Caco-2 (cell line): ENCODE measurements at regions not wholly inside any gene's neighbourhood (a gene's known extent, or its start where the extent isn't known, plus 50 kb on each side); places are given as distances from the start of the nearest gene placed in this dataset.
"Not testable (repeated sequence)": the region's sequence is repeated elsewhere in the genome, so short reads cannot be mapped to it uniquely, and the experiment has no call there.

Experiments used
- BruUV-seq: library from RNA; stranded (reverse); fragments of 400-500 nt; replicated peaks from 2 replicates; lab custom pipeline; 2021; lab: Mats Ljungman, UMichigan
- CTCF ChIA-PET: fragments of 300-600 bp; sonication (Branson Sonifier 250); formaldehyde crosslinking; loops from one replicate; lab custom pipeline; 2022; ENCODE audit warnings: antibody characterized with exemption; lab: Charles Lee
- POLR2A ChIA-PET: fragments of 300-600 bp; sonication (Branson Sonifier 250); formaldehyde crosslinking; loops from one replicate; lab custom pipeline; 2022; ENCODE audit warnings: antibody characterized with exemption; lab: Charles Lee
- DNase-seq, 2 experiments: peaks; one replicate each; pipeline versions ENCODE4 v3.0.0 to v3.0.0-alpha.2; 2020 to 2022
- H3K27me3 ChIP-seq: replicated peaks from 2 replicates; pipeline ENCODE4 v1.6.0; 2011; ENCODE audit warnings: low read length; ENCODE audit not compliant: control insufficient read depth, insufficient read depth
- H3K36me3 ChIP-seq: 2 replicates; pipeline ENCODE4 v1.5.1; 2011; ENCODE audit warnings: low read length; ENCODE audit not compliant: control insufficient read depth, insufficient read depth
- H3K4me1 ChIP-seq: fragments of 250-450 bp; sonication (Bioruptor Pico); 2 replicates; pipeline ENCODE4 v1.5.1; 2020; ENCODE audit warnings: mild to moderate bottlenecking
- H3K4me3 ChIP-seq: 2 replicates; pipeline ENCODE4 v1.5.1; 2011; ENCODE audit warnings: low read depth, mild to moderate bottlenecking, control low read depth, low read length
- H3K9me3 ChIP-seq: fragments of 250-450 bp; sonication (Bioruptor Pico); 2 replicates; pipeline ENCODE4 v1.5.1; 2020; ENCODE audit warnings: mild to moderate bottlenecking, moderate library complexity
- H3K27ac Mint-ChIP-seq: one replicate; pipeline ENCODE4 v1.8.0; 2022; ENCODE audit warnings: mixed read lengths; ENCODE audit not compliant: unreplicated experiment
- H3K27me3 Mint-ChIP-seq: one replicate; pipeline ENCODE4 v1.8.0; 2022; ENCODE audit warnings: mixed read lengths; ENCODE audit not compliant: insufficient read depth, unreplicated experiment
- H3K36me3 Mint-ChIP-seq: one replicate; pipeline ENCODE4 v1.8.0; 2022; ENCODE audit warnings: mild to moderate bottlenecking, mixed read lengths; ENCODE audit not compliant: insufficient read depth, unreplicated experiment
- H3K4me1 Mint-ChIP-seq: one replicate; pipeline ENCODE4 v1.8.0; 2022; ENCODE audit warnings: low read depth, mixed read lengths; ENCODE audit not compliant: unreplicated experiment
- H3K4me3 Mint-ChIP-seq: one replicate; pipeline ENCODE4 v1.8.0; 2022; ENCODE audit warnings: mild to moderate bottlenecking, moderate library complexity, mixed read lengths; ENCODE audit not compliant: unreplicated experiment
- H3K9me3 Mint-ChIP-seq: one replicate; pipeline ENCODE4 v1.8.0; 2022; ENCODE audit warnings: mixed read lengths; ENCODE audit not compliant: unreplicated experiment
- CTCF ChIP-seq, 2 experiments: fragments of 200-600 bp in 1 of 2; IDR thresholded peaks; 1 replicate in 1 of 2; 2 replicates in 1 of 2; pipeline versions ENCODE4 v1.5.1 to v1.8.0; 2011 to 2022; ENCODE audit warnings: antibody characterized with exemption in 1 of 2, control low read depth in 1 of 2, inconsistent platforms in 1 of 2, low read depth in 1 of 2, low read length in 1 of 2, mild to moderate bottlenecking in 1 of 2, moderate library complexity in 1 of 2; ENCODE audit not compliant: insufficient read depth in 1 of 2, severe bottlenecking in 1 of 2, unreplicated experiment in 1 of 2
- intact Hi-C: fragments of 100-400 bp; cut with micrococcal nuclease; formaldehyde crosslinking; loops from one replicate; pipeline ENCODE4 v1.10.0; 2022; ENCODE audit not compliant: unreplicated experiment

GRCh38 chr16:29182501-29182900 is 197.6 kb downstream of the LAT start:
- Mint-ChIP-seq H3K4me1 (no peaks in the 10 kb centered on the region), H3K36me3 (no peaks in the 10 kb centered on the region), H3K4me3 (no peak overlapping the region), H3K27ac (no peak overlapping the region), H3K9me3 (no peaks in the 10 kb centered on the region), H3K27me3 (no peaks in the 10 kb centered on the region)
- Histone ChIP-seq H3K4me3 (no peak overlapping the region), H3K27me3 (no peaks in the 10 kb centered on the region), H3K36me3 (no peaks in the 10 kb centered on the region), H3K4me1 (no peaks in the 10 kb centered on the region), H3K9me3 (no peaks in the 10 kb centered on the region)
- ChIA-PET CTCF (no interaction called here), POLR2A (no interaction called here)
- intact Hi-C loops = no loop called here
- no peak for TF ChIP-seq CTCF (IDR thresholded peaks at IDR 0.05; ENCODE audit: insufficient read depth in 1 of 2, low read depth in 1 of 2, low read length in 1 of 2, severe bottlenecking in 1 of 2, unreplicated experiment in 1 of 2)
- no TSS peak for BruUV-seq
- DNase-seq = no peak

DNA sequence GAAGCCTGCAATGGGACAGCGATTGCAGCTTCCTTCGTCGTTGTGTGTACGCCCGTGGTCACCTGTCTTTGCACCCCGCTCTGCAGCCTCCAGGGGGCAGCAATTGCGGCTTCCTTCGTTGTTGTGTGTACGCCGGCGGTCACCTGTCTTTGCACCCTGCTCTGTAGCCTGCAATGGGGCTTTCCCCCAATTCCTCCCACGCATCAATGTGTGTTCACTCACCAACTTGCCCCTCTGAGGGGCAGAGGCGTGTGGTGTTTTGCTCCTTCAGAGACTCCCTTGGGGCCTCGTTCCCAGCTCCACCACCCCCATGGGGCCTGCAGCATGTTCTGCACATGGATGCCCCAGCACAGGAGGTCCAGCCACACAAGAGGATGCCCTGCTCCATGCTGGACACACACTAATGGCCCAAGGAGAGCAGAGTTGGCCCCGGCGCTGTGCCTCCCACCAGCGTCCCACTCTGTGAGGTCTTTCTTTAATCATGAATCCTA is 197.1 kb downstream of the LAT start:
- H3K4me3 Mint-ChIP-seq, DNase-seq, H3K27me3 Mint-ChIP-seq, BruUV-seq, POLR2A ChIA-PET, H3K9me3 ChIP-seq, H3K4me3 ChIP-seq, H3K9me3 Mint-ChIP-seq, H3K36me3 Mint-ChIP-seq, intact Hi-C loops, H3K27me3 ChIP-seq, H3K36me3 ChIP-seq, H3K27ac Mint-ChIP-seq, CTCF ChIA-PET, H3K4me1 Mint-ChIP-seq, H3K4me1 ChIP-seq: not testable (repeated sequence)

DNA sequence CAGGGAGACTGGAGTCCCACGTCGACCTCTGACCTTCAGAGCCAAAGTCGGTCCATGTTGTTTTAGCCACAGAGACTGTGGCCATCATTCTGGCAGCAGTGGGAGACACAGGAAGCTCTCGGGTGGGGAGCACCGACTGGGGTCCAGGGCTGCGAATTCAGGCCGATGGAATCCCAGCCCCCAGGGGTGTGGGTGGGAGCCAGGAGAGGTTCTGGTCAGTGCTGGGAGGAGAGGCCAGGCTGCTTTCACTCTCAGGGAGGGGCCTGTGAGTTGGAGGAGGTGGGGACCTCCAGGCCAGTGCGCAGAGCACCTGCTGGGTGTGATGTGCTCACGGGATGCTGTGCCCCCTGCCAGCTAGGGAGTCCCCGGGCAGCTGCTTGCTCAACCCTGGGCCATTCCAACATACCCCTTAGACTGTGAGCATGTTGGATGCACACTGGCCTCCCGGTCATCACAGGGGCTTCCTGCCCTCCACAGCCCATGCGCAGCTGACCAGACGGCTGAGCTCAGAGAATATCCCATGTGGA is 196.5 kb downstream of the LAT start:
- H3K27me3 ChIP-seq, H3K9me3 Mint-ChIP-seq, H3K4me3 Mint-ChIP-seq, H3K4me1 Mint-ChIP-seq, H3K4me1 ChIP-seq, H3K4me3 ChIP-seq, H3K9me3 ChIP-seq, H3K36me3 ChIP-seq, BruUV-seq, H3K36me3 Mint-ChIP-seq, DNase-seq, intact Hi-C loops, H3K27me3 Mint-ChIP-seq, H3K27ac Mint-ChIP-seq, CTCF ChIA-PET, POLR2A ChIA-PET: not testable (repeated sequence)

GRCh38 chr16:29180206-29180600 is 195.4 kb downstream of the LAT start:
- H3K36me3 Mint-ChIP-seq, BruUV-seq, H3K4me1 Mint-ChIP-seq, H3K27me3 ChIP-seq, H3K4me3 ChIP-seq, DNase-seq, H3K9me3 ChIP-seq, intact Hi-C loops, POLR2A ChIA-PET, H3K9me3 Mint-ChIP-seq, CTCF ChIA-PET, H3K4me3 Mint-ChIP-seq, H3K27ac Mint-ChIP-seq, H3K27me3 Mint-ChIP-seq, H3K36me3 ChIP-seq, H3K4me1 ChIP-seq: not testable (repeated sequence)

DNA sequence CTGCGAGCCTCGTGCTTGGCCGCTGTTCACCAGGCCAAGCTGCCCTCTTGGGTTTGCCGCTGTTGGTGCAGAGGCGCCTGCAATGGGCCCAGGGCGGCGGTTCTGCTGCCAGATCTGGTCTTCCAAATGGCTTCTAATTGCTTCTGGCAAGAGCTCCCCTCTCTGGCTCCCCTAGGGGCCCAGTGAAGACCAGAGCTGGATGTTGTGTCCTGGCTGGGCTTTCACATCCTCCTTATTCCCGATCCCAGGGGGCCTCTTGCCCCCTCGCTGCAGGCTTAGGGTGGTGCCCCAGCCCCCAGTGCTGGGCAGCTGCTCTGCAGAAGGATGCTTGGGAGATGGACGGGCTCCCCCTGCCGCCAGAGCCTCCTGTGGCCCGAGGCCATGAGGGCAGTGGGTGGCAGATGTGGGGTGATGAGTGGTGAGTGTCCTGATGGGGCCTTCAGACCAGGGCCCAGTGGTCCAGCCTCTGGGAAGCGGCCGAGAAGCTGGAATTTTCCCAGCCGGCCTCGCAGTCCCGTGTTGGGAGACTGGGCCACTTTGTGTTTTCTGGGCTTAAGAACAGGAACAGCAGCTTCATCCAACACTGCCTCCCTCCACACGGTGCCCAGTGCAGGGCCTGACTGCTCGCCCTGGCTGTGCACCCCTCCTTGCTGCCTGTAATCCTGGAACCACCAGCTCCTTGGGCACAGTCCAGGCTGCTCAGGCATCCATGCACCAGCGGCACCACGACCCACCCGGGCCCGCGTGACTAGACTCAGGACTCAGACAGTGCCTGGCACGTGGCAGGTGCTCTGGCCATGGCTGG is 194.8 kb downstream of the LAT start:
- H3K4me1 ChIP-seq, intact Hi-C loops, POLR2A ChIA-PET, CTCF ChIA-PET, H3K27ac Mint-ChIP-seq, H3K4me1 Mint-ChIP-seq, H3K27me3 Mint-ChIP-seq, H3K4me3 ChIP-seq, H3K36me3 ChIP-seq, H3K27me3 ChIP-seq, H3K9me3 Mint-ChIP-seq, H3K4me3 Mint-ChIP-seq, H3K9me3 ChIP-seq, DNase-seq, BruUV-seq, H3K36me3 Mint-ChIP-seq: not testable (repeated sequence)

- intact Hi-C loops, H3K27me3 ChIP-seq, H3K4me3 Mint-ChIP-seq, H3K9me3 ChIP-seq, H3K9me3 Mint-ChIP-seq, CTCF ChIA-PET, BruUV-seq, H3K4me3 ChIP-seq, H3K27ac Mint-ChIP-seq, DNase-seq, H3K27me3 Mint-ChIP-seq, H3K4me1 ChIP-seq, POLR2A ChIA-PET, H3K4me1 Mint-ChIP-seq, H3K36me3 Mint-ChIP-seq, H3K36me3 ChIP-seq: not testable (repeated sequence)
These were observed 193.3 kb downstream of the LAT start for GRCh38 chr16:29177888-29178726.
